Activated CD8-positive, alpha-beta memory T cell treated with anti-CD3 and anti-CD28 coated beads, Interleukin-2, amount 50 U/mL, for 4 hours (primary cell): ENCODE measurements at regions not wholly inside any gene's neighbourhood (a gene's known extent, or its start where the extent isn't known, plus 50 kb on each side); places are given as distances from the start of the nearest gene placed in this dataset.

Source experiments
- DNase-seq: peaks from one replicate; pipeline ENCODE4 v3.0.0-alpha.2; 2020

GRCh38 chr13:84393981-84394625 is 511.8 kb upstream of the SLITRK1 start:
- no peak for DNase-seq

GRCh38 chr13:84380866-84381265 is 498.6 kb upstream of the SLITRK1 start:
- DNase-seq = no peak

- no peak for DNase-seq
Measured at GRCh38 chr13:84377106-84377505, 494.8 kb upstream of the SLITRK1 start.

GRCh38 chr13:84366506-84366905 is 484.2 kb upstream of the SLITRK1 start:
- DNase-seq = no peak

- DNase-seq = no peak
Measured at GRCh38 chr13:84362777-84363176, 480.5 kb upstream of the SLITRK1 start.

GRCh38 chr13:84360822-84361221 is 478.5 kb upstream of the SLITRK1 start:
- DNase-seq = no peak

- no peak for DNase-seq
Measured at GRCh38 chr13:84358601-84359000, 476.3 kb upstream of the SLITRK1 start.

- no peak for DNase-seq
Measured at GRCh38 chr13:84352946-84353345, 470.7 kb upstream of the SLITRK1 start.

GRCh38 chr13:84339456-84339855 is 457.2 kb upstream of the SLITRK1 start:
- DNase-seq = no peak

GRCh38 chr13:84332346-84332745 is 450.1 kb upstream of the SLITRK1 start:
- DNase-seq = no peak

- DNase-seq = no peak
Measured at GRCh38 chr13:84315527-84315926, 433.3 kb upstream of the SLITRK1 start.

GRCh38 chr13:84303035-84303434 is 420.8 kb upstream of the SLITRK1 start:
- no peak for DNase-seq

- DNase-seq = no peak
Measured at GRCh38 chr13:84297251-84297650, 415.0 kb upstream of the SLITRK1 start.

GRCh38 chr13:84296401-84296800 is 414.1 kb upstream of the SLITRK1 start:
- DNase-seq = no peak

- DNase-seq = no peak
Measured at GRCh38 chr13:84294576-84294975, 412.3 kb upstream of the SLITRK1 start.

- no peak for DNase-seq
Measured at GRCh38 chr13:84290386-84290785, 408.1 kb upstream of the SLITRK1 start.

GRCh38 chr13:84279166-84279565 is 396.9 kb upstream of the SLITRK1 start:
- no peak for DNase-seq

- no peak for DNase-seq
Measured at GRCh38 chr13:84272877-84273562, 390.7 kb upstream of the SLITRK1 start.

GRCh38 chr13:84265257-84265764 is 383.0 kb upstream of the SLITRK1 start:
- no peak for DNase-seq

- no peak for DNase-seq
Measured at GRCh38 chr13:84263354-84264069, 381.2 kb upstream of the SLITRK1 start.

GRCh38 chr13:84255226-84255797 is 373.0 kb upstream of the SLITRK1 start:
- DNase-seq = no peak

- DNase-seq = no peak
Measured at GRCh38 chr13:84249463-84249862, 367.2 kb upstream of the SLITRK1 start.

GRCh38 chr13:84243340-84243739 is 361.1 kb upstream of the SLITRK1 start:
- DNase-seq = no peak

GRCh38 chr13:84239032-84239431 is 356.8 kb upstream of the SLITRK1 start:
- DNase-seq = no peak
